Panc1 (cell line): ENCODE measurements at regions not wholly inside any gene's neighbourhood (a gene's known extent, or its start where the extent isn't known, plus 50 kb on each side); places are given as distances from the start of the nearest gene placed in this dataset.

ENCODE experiments used
- SIN3A ChIP-seq: IDR thresholded peaks from 2 replicates; pipeline ENCODE4 v1.6.1; 2012; ENCODE audit warnings: low read depth, mild to moderate bottlenecking, low read length, moderate library complexity, borderline replicate concordance; ENCODE audit not compliant: insufficient read depth
- TF ChIP-seq, protein P1 (sequence below): fragments of 450-650 bp; IDR thresholded peaks from 2 replicates; pipeline ENCODE4 v1.5.1; 2017; ENCODE audit warnings: mild to moderate bottlenecking
- TF ChIP-seq, protein P2 (sequence below), 2 experiments: IDR thresholded peaks; 2 replicates each; pipeline ENCODE4 v1.6.1; 2011 to 2012; ENCODE audit warnings: low read depth in 2 of 2, control low read depth in 1 of 2, low read length in 1 of 2, mild to moderate bottlenecking in 1 of 2, moderate library complexity in 1 of 2; ENCODE audit not compliant: insufficient read depth in 1 of 2

DNA sequence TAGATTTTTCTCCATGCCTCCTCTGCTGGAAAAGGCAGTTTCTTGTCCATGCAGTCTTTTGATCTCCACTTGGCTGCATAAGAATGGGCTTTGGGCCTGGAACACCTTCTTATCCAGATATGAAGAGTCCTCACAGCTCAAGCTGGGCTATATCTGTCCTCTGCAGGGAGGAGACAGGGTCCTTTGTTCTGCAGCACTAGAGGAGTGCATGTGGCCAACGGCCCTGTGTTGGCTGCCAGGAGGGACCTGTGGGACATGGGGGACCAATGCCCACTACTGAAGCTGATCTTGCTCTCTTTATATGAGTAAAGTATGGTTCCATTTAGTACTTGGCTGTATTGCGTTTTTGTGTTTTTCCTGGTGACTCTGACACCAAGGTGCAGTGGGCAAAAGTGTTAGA lies 157.3 kb upstream of the ABI3BP start:
- TF ChIP-seq, protein P1, sequence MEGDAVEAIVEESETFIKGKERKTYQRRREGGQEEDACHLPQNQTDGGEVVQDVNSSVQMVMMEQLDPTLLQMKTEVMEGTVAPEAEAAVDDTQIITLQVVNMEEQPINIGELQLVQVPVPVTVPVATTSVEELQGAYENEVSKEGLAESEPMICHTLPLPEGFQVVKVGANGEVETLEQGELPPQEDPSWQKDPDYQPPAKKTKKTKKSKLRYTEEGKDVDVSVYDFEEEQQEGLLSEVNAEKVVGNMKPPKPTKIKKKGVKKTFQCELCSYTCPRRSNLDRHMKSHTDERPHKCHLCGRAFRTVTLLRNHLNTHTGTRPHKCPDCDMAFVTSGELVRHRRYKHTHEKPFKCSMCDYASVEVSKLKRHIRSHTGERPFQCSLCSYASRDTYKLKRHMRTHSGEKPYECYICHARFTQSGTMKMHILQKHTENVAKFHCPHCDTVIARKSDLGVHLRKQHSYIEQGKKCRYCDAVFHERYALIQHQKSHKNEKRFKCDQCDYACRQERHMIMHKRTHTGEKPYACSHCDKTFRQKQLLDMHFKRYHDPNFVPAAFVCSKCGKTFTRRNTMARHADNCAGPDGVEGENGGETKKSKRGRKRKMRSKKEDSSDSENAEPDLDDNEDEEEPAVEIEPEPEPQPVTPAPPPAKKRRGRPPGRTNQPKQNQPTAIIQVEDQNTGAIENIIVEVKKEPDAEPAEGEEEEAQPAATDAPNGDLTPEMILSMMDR = no peak
- TF ChIP-seq, protein P2, sequence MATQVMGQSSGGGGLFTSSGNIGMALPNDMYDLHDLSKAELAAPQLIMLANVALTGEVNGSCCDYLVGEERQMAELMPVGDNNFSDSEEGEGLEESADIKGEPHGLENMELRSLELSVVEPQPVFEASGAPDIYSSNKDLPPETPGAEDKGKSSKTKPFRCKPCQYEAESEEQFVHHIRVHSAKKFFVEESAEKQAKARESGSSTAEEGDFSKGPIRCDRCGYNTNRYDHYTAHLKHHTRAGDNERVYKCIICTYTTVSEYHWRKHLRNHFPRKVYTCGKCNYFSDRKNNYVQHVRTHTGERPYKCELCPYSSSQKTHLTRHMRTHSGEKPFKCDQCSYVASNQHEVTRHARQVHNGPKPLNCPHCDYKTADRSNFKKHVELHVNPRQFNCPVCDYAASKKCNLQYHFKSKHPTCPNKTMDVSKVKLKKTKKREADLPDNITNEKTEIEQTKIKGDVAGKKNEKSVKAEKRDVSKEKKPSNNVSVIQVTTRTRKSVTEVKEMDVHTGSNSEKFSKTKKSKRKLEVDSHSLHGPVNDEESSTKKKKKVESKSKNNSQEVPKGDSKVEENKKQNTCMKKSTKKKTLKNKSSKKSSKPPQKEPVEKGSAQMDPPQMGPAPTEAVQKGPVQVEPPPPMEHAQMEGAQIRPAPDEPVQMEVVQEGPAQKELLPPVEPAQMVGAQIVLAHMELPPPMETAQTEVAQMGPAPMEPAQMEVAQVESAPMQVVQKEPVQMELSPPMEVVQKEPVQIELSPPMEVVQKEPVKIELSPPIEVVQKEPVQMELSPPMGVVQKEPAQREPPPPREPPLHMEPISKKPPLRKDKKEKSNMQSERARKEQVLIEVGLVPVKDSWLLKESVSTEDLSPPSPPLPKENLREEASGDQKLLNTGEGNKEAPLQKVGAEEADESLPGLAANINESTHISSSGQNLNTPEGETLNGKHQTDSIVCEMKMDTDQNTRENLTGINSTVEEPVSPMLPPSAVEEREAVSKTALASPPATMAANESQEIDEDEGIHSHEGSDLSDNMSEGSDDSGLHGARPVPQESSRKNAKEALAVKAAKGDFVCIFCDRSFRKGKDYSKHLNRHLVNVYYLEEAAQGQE (IDR thresholded peaks at IDR 0.05; ENCODE audit: insufficient read depth in 1 of 2, low read depth in 2 of 2, low read length in 1 of 2) = no peak
- no peak for TF ChIP-seq SIN3A
